ENCODE measurements at regions not wholly inside any gene's neighbourhood (a gene's known extent, or its start where the extent isn't known, plus 50 kb on each side); places are given as distances from the start of the nearest gene placed in this dataset.

DNA sequence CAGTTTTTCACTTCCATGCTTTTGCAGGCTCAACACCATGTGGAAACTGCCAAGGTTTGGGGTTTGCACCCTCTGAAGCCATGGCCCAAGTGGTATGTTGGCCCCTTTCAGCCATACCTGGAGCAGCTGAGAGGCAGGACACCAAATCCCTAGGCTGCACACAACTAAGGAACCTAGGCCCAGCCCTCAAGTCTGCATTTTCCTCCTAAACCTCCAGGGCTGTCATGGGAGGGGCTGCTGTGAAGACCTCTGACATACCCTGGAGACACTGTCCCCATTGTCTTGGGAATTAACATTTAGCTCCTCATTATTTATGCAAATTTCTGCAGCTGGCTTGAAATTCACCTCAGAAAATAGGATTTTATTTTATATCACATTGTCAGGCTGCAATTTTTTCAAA lies 856.1 kb downstream of the TECRL start:
- TF ChIP-seq EZH2 (IDR thresholded peaks at IDR 0.05) (no peak), POLR2AphosphoS5 (IDR thresholded peaks at IDR 0.05; ENCODE audit: borderline replicate concordance, low read depth, low read length) (no peak), FOXP2 (optimal IDR thresholded peaks at IDR 0.05; ENCODE audit: control extremely low read depth, extremely low read length, insufficient read depth) (no peak)

Data from SK-N-MC (cell line).